CD4-positive, alpha-beta T cell treated with Interleukin-15 for 4 hours (primary cell): ENCODE measurements at regions not wholly inside any gene's neighbourhood (a gene's known extent, or its start where the extent isn't known, plus 50 kb on each side); places are given as distances from the start of the nearest gene placed in this dataset.
A peak's percentile ranks its signal among the peaks of the same experiment; 100 is the strongest.

Experiments used
- DNase-seq: peaks from one replicate; pipeline ENCODE4 v3.0.0-alpha.2; 2020; ENCODE audit warnings: low spot score

- no peak for DNase-seq
These were observed 610.6 kb upstream of the DIPK2B start for GRCh38 chrX:45811326-45811725.

- DNase-seq, result peak; percentile 24
These were observed 607.1 kb upstream of the DIPK2B start for GRCh38 chrX:45807572-45808425.

- DNase-seq, result peak; percentile 67
These were observed 605.9 kb upstream of the DIPK2B start for GRCh38 chrX:45806410-45807121.

- DNase-seq, result no peak
These were observed 603.6 kb upstream of the DIPK2B start for GRCh38 chrX:45804276-45804675.

GRCh38 chrX:45803383-45803921, 602.8 kb upstream of the DIPK2B start:
- DNase-seq, result peak; percentile 53

GRCh38 chrX:45801554-45801953, 600.9 kb upstream of the DIPK2B start:
- peak; percentile 37 for DNase-seq

- peak; percentile 36 for DNase-seq
These were observed 600.2 kb upstream of the DIPK2B start for GRCh38 chrX:45800746-45801453.

- DNase-seq, result no peak
These were observed 598.9 kb upstream of the DIPK2B start for GRCh38 chrX:45799576-45799975.

GRCh38 chrX:45795546-45795945, 594.9 kb upstream of the DIPK2B start:
- DNase-seq, result no peak

- DNase-seq, result no peak
These were observed 594.3 kb upstream of the DIPK2B start for GRCh38 chrX:45794995-45795337.

GRCh38 chrX:45794323-45794994, 593.8 kb upstream of the DIPK2B start:
- no peak for DNase-seq

- no peak for DNase-seq
These were observed 588.3 kb upstream of the DIPK2B start for GRCh38 chrX:45788941-45789348.

GRCh38 chrX:45788315-45788714, 587.6 kb upstream of the DIPK2B start:
- DNase-seq, result no peak

GRCh38 chrX:45784590-45784989, 583.9 kb upstream of the DIPK2B start:
- no peak for DNase-seq

- DNase-seq, result no peak
These were observed 582.3 kb upstream of the DIPK2B start for GRCh38 chrX:45783002-45783401.

GRCh38 chrX:45781901-45782553, 581.4 kb upstream of the DIPK2B start:
- no peak for DNase-seq

- DNase-seq, result no peak
These were observed 577.9 kb upstream of the DIPK2B start for GRCh38 chrX:45778616-45779015.

- DNase-seq, result no peak
These were observed 576.7 kb upstream of the DIPK2B start for GRCh38 chrX:45777366-45777765.

- DNase-seq, result no peak
These were observed 574.8 kb upstream of the DIPK2B start for GRCh38 chrX:45775468-45775867.

GRCh38 chrX:45774961-45775360, 574.3 kb upstream of the DIPK2B start:
- no peak for DNase-seq

GRCh38 chrX:45773572-45773971, 572.9 kb upstream of the DIPK2B start:
- DNase-seq, result no peak
